NCI-H345 (cell line): ENCODE measurements at regions not wholly inside any gene's neighbourhood (a gene's known extent, or its start where the extent isn't known, plus 50 kb on each side); places are given as distances from the start of the nearest gene placed in this dataset.
"Not testable (repeated sequence)": the region's sequence is repeated elsewhere in the genome, so short reads cannot be mapped to it uniquely, and the experiment has no call there.

Experiments used
- DNase-seq: peaks from one replicate; lab custom pipeline; 2025; lab: John Stamatoyannopoulos, UW

DNA sequence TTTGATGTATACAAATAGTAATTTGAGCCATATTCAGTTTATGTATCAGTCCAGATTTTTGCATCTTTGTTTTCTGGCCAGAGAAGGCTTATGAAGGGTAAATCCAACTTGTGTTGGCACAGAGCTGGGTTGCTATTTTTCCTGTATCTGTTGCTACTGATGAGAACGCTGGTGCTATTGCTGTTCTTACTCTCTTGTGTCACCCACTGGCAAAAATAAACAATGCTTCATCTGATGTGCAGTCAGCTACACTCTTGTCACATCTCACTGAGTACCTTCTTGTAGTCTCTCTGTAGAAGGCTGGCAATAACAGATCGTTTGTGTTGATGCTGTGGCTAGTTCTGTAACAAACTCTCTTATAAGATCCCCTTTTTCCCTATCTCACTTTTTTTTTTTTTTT, 323.4 kb downstream of the CDH19 start:
- no peak for DNase-seq

DNA sequence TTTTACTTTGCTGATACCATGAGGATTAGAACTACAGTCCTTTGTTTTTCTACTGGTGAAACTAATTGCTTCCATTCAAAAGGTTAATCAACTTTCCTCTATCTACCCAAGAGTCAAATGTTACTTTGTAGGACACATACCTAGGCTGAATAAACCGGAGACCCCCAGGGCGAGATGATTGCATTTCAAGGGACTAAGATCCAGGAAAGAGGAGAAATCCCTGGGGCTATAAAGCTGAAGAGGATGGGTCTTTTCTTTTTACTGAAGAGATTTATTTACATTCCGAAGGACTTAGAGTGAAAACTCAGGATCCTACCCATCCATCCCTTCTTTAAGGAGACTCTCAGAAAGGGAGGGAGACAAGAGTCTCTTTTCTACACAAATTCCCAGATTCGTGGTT, 331.9 kb downstream of the CDH19 start:
- no peak for DNase-seq

DNA sequence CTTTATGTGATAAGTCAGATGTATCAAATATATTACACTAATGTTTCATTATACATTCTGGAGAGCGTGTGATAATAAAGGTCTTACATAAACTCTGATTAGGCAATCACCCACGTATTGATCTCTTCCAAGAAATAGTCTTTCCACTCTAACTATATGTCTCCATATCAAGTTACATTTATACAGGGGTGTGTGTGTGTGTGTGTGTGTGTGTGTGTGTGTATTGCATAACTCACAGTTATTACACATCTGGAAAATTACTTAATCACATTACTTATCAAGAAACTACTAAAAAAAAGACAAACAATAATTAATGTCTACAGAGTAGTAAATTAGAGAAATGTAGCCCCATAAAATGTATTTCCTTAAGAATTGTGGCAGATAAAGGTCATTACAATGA, 339.8 kb downstream of the CDH19 start:
- DNase-seq: no peak

DNA sequence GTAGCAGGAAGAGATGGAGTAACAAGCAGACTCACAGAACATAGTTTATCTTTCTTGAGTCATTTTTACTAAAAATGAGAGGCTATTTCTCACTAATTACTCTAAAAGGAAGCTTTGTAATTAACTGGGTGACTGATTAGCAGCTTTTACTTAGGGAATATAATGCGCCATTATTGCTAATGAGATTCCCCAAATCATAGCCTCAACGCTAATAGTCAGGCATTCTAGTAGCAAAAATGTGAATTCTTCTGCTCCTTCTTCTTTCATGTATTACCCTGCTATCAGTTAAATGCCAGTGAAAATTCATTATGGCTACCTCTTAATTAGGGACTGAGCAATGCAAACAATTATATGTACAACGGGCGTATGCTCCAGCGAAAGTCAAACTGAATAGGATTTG, 349.8 kb downstream of the CDH19 start:
- no peak for DNase-seq

DNA sequence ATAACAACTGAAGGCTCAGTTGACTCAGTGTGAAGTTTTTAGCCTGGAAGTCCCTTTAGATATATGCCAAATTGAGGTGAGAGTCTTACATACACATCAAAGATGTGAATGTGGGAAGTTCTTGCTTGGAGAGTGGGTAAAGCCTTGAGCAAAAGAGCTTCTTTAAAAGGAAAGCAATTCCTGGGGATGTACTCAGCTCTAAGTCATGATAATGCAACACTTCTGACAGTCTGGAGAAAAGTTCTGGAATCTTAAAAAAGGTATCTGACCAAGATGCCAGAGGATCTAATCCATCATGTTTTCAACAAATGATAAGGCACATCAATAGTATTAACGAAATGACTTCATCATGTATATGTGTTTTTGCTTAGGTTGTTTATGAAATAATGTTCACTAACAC, 351.2 kb downstream of the CDH19 start:
- DNase-seq: no peak

DNA sequence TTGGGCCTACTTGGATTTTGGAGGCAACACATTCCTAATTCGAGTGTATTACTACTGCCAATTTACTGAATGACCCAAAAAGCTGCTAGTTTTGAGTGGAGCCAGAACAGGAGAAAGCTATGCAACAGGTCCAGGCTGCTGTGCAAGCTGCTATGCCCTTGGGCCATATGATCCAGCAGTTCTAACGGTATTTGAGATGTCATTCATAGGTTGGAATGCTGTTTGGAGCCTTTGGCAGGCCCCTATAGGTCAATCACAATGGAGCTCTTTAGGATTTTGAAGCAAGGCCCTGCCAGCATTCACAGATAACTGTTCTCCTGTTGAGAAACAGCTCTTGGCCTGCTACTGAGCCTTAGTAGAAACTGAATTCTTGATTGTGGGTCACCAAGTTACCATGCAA, 368.7 kb downstream of the CDH19 start:
- no peak for DNase-seq

DNA sequence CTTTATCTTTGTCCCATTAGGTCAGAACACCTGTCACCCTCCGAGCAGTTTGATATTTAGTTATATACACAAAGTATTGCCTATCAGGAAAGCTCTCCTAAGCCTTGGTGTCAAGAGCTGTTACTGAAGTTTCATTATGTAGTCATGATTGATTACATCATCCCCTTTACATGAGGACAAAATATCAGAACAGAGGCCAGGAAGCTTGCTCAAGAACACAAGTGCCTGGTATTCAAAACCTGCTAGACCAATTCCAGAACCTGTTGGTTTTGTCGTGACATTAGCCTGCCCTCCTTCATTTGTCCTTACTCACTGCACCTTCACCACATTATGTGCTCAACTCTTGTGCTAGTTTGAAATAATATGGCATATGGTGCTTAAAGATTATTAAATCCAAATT, 377.1 kb downstream of the CDH19 start:
- DNase-seq: no peak

DNA sequence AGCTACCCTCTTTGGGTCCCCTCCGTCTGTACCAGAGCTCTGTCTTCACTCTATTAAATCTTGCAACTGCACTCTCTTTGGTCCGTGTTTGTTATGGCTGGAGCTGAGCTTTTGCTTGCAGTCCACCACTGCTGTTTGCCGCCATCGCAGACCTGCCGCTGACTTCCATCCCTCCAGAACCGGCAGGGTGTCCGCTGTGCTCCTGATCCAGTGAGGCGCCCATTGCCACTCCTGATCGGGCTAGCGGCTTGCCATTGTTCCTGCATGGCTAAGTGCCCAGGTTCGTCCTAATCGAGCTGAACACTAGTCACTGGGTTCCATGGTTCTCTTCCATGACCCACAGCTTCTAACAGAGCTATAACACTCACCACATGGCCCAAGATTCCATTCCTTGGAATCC, 380.6 kb downstream of the CDH19 start:
- DNase-seq: not testable (repeated sequence)

DNA sequence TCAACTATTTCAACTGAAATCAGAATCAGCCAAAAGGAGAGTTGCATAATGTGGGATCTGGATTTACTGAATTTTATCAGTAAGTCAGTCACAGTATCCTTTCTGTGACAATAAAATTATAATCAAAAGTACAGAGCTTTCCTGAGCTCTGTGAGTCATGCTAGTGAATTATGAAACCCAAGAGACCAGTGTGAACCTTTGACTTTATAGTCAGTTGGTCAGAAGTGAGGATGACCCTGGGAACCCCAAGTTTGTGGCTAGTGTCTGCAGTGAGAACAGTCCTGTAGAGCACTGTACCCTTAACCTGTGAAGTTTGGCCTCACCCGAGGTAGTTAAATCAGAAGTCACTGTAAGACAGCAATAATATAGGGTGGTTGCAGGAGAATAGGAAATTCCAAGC, 381.7 kb downstream of the CDH19 start:
- DNase-seq: no peak

DNA sequence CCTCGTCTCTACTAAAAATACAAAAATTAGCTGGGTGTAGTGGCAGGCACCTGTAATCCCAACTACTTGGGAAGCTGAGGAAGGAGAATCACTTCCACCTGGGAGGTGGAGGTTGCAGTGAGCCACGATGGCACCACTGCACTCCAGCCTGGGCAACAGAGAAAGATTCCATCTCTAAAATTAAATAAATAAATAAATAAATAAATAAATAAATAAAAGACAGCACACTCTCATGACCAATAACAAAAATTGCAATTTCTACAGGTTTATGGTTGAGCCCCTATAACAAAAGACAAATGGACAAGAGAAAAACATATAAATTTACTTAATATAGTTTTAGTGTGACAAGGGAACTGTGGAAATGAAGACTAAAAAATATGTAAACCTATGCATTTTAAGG, 384.1 kb downstream of the CDH19 start:
- no peak for DNase-seq

DNA sequence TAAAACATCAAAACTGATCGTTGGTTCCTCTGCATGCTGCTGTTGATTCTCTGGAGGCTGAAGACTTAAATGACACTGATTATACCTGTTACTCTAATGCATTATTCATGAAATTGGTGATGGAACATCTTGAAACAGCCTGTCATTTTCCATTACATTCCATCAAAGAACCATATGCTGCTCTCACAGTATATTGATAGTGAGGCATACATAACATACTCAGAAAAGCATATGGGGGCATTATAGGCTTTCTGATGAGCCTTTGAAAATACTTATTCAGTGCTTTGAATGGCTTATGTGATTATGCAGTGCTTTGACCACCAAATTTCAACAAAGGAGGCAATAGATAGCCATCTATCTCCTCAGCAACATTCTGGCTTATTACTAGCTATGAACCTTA, 392.1 kb downstream of the CDH19 start:
- no peak for DNase-seq

DNA sequence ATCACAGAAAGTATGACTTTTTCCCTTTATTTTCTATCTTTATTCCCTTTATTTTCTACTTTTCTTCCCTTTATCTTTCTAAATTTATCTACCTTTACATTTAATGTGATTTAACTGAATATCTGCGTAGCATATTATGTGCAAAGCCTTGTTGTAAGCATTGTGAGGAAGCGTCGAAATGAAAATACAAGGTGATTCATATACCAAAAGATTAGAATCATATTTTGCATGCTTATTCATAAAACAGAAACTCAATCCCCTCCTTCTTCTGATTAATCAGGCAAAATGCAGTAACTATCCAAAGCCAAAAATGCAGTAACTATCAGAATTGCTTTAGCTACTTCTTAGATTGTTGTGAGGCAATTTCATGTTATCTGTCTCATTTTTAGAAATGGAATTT, 393.0 kb downstream of the CDH19 start:
- no peak for DNase-seq

DNA sequence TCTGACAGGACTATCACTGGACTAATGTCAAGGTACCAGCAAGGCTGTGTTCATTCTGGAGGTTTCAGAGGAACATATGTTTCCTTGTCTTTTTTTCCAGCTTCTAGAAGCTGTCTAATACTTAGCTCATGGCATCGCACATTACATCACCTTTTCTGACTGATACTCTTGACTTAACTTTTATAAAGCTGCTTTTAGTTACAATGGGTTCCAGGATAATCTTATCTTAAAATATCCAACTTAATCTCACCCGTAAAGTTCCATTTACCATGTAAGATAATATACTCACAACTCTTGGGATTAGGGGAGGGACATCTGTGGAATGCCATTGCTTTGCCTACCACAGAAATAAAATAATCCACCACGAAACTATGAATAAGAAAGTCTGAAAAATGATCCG, 394.2 kb downstream of the CDH19 start:
- DNase-seq: no peak

DNA sequence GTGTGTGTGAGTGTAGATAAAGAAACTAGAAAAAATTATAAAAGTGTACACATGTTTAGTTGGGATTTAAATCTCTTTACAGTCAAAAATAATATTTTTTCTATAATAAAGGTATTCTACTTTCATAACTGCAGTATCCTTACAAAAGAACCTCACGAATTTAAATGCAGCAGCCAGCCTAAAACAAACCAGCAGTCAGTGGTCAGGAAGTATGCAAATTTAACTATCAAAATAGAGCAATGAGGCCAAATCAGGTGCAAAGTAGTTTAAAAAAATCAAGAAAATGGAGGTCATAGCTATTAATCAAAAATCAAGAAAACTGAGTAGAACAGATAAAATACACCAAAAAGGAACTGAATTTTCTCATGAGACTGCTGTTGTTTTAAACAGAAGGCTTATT, 407.1 kb downstream of the CDH19 start:
- DNase-seq: no peak

DNA sequence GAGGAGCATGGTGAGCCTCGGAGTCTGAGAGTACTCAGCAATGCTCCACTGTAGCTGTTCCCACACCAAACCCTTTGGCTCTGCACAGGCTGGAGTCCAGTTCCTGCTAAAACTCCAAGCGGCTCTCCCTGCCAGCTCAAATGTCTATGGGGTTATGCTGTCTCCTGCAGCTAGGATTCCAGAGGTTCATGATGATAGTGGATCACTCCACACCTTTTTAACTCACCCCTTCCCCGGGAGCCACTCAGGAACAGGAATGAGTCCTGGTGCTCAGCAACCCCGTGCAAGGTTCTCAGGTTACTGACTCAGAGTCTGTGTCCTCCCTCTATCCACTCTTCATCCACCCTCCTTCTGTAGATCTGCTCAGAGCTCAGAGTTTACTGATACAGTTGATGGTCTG, 410.0 kb downstream of the CDH19 start:
- no peak for DNase-seq

DNA sequence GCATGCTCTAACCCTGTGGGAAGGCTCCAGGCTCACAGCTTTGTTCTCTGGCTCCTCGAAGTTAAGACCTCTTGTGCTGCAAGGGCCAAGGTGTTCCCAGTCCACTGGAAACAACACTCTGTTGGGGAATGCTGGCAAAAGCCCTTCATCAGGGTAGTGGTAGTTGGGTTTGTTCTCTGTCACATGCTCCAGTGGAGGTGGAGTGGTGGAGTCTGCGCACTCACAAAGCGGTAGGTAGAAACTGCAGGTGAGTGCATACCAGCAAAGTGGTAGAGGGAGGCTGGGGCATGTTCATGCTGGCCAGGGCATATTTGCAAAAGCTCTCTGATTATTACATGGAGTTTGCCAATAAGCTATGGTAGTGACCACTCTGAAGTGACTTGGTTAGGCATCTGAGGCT, 410.5 kb downstream of the CDH19 start:
- no peak for DNase-seq

DNA sequence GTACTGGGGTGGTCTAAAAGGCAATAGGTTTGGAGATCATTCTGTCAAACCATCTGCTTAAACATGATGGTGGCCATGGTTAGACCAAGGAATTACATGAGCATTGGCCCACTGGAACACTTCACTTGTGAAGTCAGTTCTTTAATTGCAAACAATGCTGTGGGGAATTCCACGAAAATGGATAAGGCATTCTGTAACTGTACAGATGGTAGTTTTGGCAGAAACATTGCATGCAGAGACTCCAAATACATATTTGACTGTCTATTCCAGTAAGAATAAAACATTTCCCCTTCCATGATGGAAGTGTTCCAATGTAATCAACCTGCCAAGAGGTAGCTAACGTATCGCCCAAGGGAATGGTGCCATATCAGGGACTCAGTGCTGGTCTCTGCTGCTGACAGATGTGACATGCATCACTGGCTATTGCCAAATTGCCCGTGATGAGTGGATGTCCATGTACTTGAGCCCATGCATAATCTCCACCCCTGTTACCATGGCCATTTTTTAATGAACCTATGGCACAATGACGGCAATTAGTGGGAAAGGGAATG, 417.9 kb downstream of the CDH7 start:
- no peak for DNase-seq

DNA sequence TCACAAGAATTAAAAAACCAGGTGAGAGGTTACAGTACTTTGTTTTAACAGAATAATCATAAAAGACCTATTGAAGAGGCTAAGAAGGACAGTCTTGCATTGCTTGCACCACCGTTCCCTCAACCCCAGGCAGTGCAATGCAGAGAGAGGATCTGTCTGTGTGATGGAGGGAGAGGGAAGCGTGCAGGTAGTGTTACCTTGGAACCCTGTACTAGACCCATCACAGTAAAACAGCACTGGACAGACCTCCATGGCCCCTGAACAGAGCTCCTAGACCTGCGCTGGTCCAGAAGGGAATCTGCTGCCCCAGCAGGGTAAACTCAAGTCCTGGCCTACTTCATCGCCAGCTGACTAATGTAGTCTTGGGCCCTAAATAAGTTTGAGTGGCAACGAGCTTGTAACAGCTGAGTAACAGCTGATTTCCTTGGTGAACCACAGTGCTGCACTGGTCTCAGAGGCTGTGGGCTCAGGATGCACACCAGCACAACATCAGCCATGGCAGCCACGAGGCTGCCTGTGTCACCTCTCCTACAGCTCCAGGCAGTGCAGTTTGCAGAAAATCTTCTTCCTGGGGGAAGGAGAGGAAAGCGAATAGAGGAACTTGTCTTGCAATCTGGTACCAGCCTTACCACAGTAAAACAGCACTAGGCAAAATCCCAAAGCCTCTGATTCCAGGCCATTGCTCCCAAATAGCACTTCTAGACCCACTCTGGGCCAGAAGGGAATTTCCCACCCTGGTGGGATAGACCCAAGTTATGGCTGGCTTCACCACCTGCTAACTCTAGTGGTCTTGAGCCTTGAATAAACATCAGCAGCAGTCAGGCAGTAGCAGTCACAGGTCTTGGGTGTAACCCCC, 417.2 kb downstream of the CDH7 start:
- no peak for DNase-seq

DNA sequence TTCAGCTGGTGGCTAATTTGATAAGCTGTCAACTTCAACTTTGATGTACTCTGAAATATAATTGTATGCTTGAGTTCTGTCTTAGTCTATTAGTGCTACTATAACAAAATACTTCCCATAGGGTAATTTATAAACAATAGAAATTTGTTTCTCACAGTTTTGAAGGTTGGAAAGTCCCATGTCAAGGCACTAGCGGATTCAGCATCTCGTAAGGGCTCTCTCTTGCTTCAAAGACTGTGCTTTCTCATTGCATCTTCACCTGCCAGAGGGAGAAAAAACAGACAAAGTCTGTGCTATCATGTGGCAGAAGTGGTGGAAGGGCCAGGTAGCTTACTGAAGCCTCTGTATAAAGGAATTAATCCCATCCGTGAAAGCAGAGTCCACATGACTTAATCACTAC, 409.2 kb downstream of the CDH7 start:
- no peak for DNase-seq

DNA sequence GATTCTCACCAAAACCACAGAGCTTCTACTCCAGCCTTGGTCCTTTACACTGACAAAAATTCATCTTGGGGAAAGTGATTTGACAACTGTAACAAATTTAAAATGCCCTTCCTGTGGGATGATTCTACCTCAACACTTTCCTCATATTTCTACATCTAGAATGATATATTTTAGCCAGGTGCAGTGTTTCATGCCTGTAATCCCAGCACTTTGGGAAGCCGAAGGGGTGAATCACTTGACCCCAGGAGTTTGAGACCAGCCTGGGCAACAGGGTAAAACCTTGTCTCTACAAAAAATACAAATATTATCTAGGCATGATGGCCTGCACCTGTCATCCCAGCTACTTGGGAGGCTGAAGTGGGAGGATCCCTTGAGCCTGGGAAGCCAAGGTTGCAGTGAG, 408.6 kb downstream of the CDH7 start:
- DNase-seq: no peak

DNA sequence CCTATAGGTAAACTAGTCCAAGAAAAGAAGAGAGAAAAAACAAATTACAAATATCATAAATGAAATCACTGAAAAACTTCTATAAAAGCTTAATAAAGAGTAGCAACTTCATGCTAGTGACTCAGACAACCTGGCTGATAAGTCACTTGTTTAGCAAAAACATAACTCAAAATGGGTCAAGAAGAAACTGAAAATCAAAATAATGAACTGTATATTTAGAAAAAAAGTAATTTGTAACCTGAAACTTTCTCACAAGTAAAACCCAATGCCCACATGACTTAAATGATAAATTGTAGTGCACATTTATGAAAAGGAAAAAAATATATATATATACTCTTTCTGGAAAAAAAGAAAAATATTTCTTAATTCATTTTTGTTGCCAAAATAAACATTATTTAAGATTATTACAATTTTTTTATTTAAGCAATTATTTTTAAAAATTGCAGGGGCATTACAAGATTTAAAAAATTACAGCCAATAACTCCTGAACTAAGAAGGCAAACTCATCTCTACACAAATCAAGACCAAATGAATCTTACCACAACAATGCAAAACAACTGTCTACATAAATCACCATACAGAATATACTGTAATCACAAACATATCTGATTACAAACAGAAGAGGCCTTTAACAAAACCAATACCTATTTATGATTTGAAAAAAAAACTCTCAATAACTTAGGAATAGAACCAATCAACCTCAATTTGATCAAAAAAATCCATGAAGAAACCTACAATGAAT, 406.3 kb downstream of the CDH7 start:
- DNase-seq: no peak

DNA sequence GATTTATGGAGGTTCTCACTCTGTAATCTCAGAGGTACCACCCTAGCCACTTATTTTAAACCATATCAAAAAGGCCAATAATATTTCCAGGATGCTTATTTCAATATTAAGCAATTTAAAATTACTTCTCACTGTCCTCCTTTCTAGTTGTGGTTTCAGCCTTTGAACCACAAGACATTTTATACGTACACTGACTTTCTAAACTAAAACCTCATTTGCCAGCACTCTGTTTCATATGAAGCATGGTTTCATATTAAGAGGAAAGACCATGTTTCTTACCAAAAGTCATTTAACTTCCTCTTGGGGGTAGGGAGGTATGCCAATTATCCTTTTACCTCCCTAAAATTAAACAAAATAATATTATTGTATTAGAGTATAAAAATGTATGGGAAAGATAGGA, 399.8 kb downstream of the CDH7 start:
- DNase-seq: no peak

DNA sequence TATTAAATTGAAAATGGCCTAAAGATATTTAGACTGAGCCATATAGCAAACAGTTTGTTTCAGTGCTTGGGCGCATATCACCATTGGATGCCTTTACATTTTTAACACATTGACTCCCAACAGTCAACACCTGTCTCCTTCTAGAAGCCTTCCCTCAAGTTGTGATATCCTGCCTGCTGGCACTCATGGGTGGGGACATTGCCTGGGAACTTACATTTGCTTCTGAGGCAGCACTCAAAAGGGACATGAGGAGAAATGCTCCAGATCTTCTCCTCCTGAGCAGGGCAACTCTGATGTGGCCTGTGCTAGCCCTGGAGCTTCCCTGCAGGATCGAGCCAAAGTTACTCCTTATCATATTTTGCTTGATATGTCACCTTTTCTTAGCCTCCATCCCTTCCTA, 392.2 kb downstream of the CDH7 start:
- DNase-seq: no peak
